B cell (primary cell): ENCODE measurements at regions not wholly inside any gene's neighbourhood (a gene's known extent, or its start where the extent isn't known, plus 50 kb on each side); places are given as distances from the start of the nearest gene placed in this dataset.

Experiments
- ATAC-seq: fragments of 200-7000 bp; cut with Tn5 transposase; one replicate; pipeline ENCODE4 v1.10.0; 2021; ENCODE audit warnings: low read depth, mild to moderate bottlenecking, moderate number of reproducible peaks, moderate library complexity
- CTCF ChIA-PET: fragments of 350-600 bp; sonication (Branson Sonifier 250); formaldehyde crosslinking; loops from one replicate; lab custom pipeline; 2021; ENCODE audit warnings: antibody characterized with exemption, inconsistent platforms; lab: Charles Lee
- POLR2A ChIA-PET: fragments of 350-600 bp; sonication (Branson Sonifier 250); formaldehyde crosslinking; loops from one replicate; lab custom pipeline; 2021; ENCODE audit warnings: antibody characterized with exemption; lab: Charles Lee
- DNase-seq: peaks from one replicate; pipeline ENCODE4 v3.0.0; 2013
- H2AFZ ChIP-seq: 2 replicates; pipeline ENCODE4 v1.6.1; 2012; ENCODE audit warnings: mild to moderate bottlenecking, low read depth, low read length; ENCODE audit not compliant: insufficient read depth, poor library complexity, severe bottlenecking
- H3K27ac ChIP-seq, 2 donors: 1 replicate in 1 of 2; 2 replicates in 1 of 2; pipeline ENCODE4 v1.5.1; 2012 to 2013; ENCODE audit warnings: low read length in 2 of 2, mild to moderate bottlenecking in 2 of 2, moderate library complexity in 1 of 2
- H3K27me3 ChIP-seq, 4 experiments: fragments of 200-600 bp in 1 of 4; sonication (generic) in 1 of 4; replicated peaks in 1 of 4; 1 replicate in 2 of 4; 2 replicates in 2 of 4; pipeline versions ENCODE4 v1.6.1 to v1.7.0; 2013 to 2016; ENCODE audit warnings: low read length in 3 of 4, mild to moderate bottlenecking in 2 of 4, mixed read lengths in 1 of 4, moderate library complexity in 1 of 4; ENCODE audit not compliant: insufficient read depth in 4 of 4, control insufficient read depth in 3 of 4; ENCODE audit errors: control extremely low read depth in 1 of 4
- H3K36me3 ChIP-seq, 2 experiments: replicated peaks in 1 of 2; 1 replicate in 1 of 2; 2 replicates in 1 of 2; pipeline versions ENCODE4 v1.6.1 to v1.7.1; 2013; ENCODE audit warnings: low read length in 1 of 2; ENCODE audit not compliant: insufficient read depth in 2 of 2, control insufficient read depth in 1 of 2; ENCODE audit errors: control extremely low read depth in 1 of 2, extremely low read depth in 1 of 2
- H3K4me1 ChIP-seq, 2 donors: fragments of 200-600 bp in 1 of 2; sonication (generic) in 1 of 2; 1 replicate in 1 of 2; 2 replicates in 1 of 2; pipeline versions ENCODE4 v1.5.1 to v1.6.1; 2013 to 2017; ENCODE audit warnings: low read length in 2 of 2; ENCODE audit not compliant: control insufficient read depth in 2 of 2, insufficient read depth in 2 of 2
- H3K4me2 ChIP-seq: replicated peaks from 2 replicates; pipeline ENCODE3; 2012; ENCODE audit warnings: mild to moderate bottlenecking, low read depth, low read length; ENCODE audit not compliant: poor library complexity, severe bottlenecking
- H3K4me3 ChIP-seq, 5 experiments: fragments of 200-600 bp in 1 of 5; sonication (generic) in 1 of 5; 1 replicate in 3 of 5; 2 replicates in 2 of 5; pipeline versions ENCODE4 v1.5.1 to v1.7.0; 2011 to 2016; ENCODE audit warnings: low read length in 4 of 5, mild to moderate bottlenecking in 4 of 5, low read depth in 2 of 5, control low read depth in 1 of 5, moderate library complexity in 1 of 5; ENCODE audit not compliant: insufficient read depth in 1 of 5; ENCODE audit errors: control extremely low read depth in 1 of 5, extremely low read depth in 1 of 5
- H3K79me2 ChIP-seq: fragments of 200-600 bp; sonication (generic); one replicate; pipeline ENCODE4 v1.6.0; 2016; ENCODE audit warnings: low read length; ENCODE audit not compliant: control insufficient read depth, insufficient read depth
- H3K9ac ChIP-seq: fragments of 200-600 bp; sonication (generic); 2 replicates; pipeline ENCODE4 v1.6.1; 2017; ENCODE audit warnings: mild to moderate bottlenecking, low read length, moderate library complexity
- H3K9me3 ChIP-seq, 3 donors: one replicate each; pipeline versions ENCODE4 v1.6.1 to v1.7.1; 2013; ENCODE audit warnings: low read length in 2 of 3; ENCODE audit not compliant: control insufficient read depth in 2 of 3, insufficient read depth in 1 of 3; ENCODE audit errors: control extremely low read depth in 1 of 3
- H4K20me1 ChIP-seq: 2 replicates; pipeline ENCODE4 v1.6.0; 2012; ENCODE audit warnings: mild to moderate bottlenecking, low read length; ENCODE audit not compliant: insufficient read depth, control insufficient read depth, poor library complexity, severe bottlenecking
- H3K27ac Mint-ChIP-seq: one replicate; pipeline ENCODE4 v1.8.0; 2021; ENCODE audit warnings: mixed read lengths
- H3K27me3 Mint-ChIP-seq: one replicate; pipeline ENCODE4 v1.8.0; 2021; ENCODE audit warnings: mixed read lengths
- H3K4me1 Mint-ChIP-seq: one replicate; pipeline ENCODE4 v1.8.0; 2021; ENCODE audit warnings: mixed read lengths
- H3K4me3 Mint-ChIP-seq: one replicate; pipeline ENCODE4 v1.8.0; 2021; ENCODE audit warnings: mixed read lengths
- H3K9me3 Mint-ChIP-seq: one replicate; pipeline ENCODE4 v1.8.0; 2022; ENCODE audit warnings: mixed read lengths; ENCODE audit not compliant: insufficient read depth
- EZH2 ChIP-seq: IDR thresholded peaks from 2 replicates; pipeline ENCODE4 v1.6.1; 2012; ENCODE audit warnings: borderline replicate concordance, low read depth, mild to moderate bottlenecking, moderate library complexity, low read length; ENCODE audit not compliant: insufficient read depth, poor library complexity, severe bottlenecking
- WGBS: methylation state at CpG from one replicate; pipeline ENCODE4 v1.1.5; 2013; ENCODE audit warnings: missing lambda C conversion rate; ENCODE audit not compliant: insufficient coverage; 5-methylcytosine and 5-hydroxymethylcytosine counted together
- intact Hi-C: fragments of 100-400 bp; cut with micrococcal nuclease; formaldehyde crosslinking; loops from one replicate; pipeline ENCODE4 v1.10.0; 2022
- TF ChIP-seq, protein P1 (sequence below): fragments of 200-600 bp; IDR thresholded peaks from one replicate; pipeline ENCODE4 v1.8.0; 2022; ENCODE audit warnings: antibody characterized with exemption, mild to moderate bottlenecking

DNA sequence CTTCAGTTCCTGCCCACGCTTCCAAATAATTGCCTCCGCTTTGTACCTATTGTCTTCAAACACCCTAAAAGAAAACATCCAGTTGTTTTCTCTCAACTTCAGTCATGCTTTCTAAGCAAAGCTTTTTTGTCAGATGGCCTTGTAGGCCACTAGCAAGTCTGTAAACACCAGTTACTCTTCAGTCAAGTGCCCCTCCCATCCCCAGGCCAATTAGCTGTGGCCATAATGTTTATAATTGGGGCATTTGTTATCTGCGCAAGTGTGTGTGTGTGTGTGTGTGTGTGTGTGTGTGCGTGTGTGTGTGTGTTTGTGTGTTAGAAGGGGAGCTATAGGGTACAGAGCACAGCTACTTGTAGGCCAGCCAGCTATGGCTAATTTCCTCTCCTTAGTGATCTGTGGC is 272.4 kb upstream of the MARCKS start:
- DNase-seq: no peak
- H2AFZ ChIP-seq: no peak overlapping the region
- H3K27me3 ChIP-seq: no peaks in the 10 kb centered on the region
- WGBS: 67% methylated on average over 3 of the region's 4 CpGs
- no peak for ATAC-seq
- H3K9ac ChIP-seq: no peak overlapping the region
- H3K36me3 ChIP-seq: no peaks in the 10 kb centered on the region
- no peaks in the 10 kb centered on the region for H3K27me3 Mint-ChIP-seq
- CTCF ChIA-PET: no interaction called here
- H3K4me3 Mint-ChIP-seq: no peak overlapping the region
- H4K20me1 ChIP-seq: no peaks in the 10 kb centered on the region
- no peaks in the 10 kb centered on the region for H3K4me1 ChIP-seq
- no peaks in the 10 kb centered on the region for H3K79me2 ChIP-seq
- no peaks in the 10 kb centered on the region for H3K9me3 ChIP-seq
- H3K9me3 Mint-ChIP-seq: no peaks in the 10 kb centered on the region
- H3K4me1 Mint-ChIP-seq: no peaks in the 10 kb centered on the region
- no peak overlapping the region for H3K27ac Mint-ChIP-seq
- intact Hi-C loops: no loop called here
- TF ChIP-seq, protein P1, sequence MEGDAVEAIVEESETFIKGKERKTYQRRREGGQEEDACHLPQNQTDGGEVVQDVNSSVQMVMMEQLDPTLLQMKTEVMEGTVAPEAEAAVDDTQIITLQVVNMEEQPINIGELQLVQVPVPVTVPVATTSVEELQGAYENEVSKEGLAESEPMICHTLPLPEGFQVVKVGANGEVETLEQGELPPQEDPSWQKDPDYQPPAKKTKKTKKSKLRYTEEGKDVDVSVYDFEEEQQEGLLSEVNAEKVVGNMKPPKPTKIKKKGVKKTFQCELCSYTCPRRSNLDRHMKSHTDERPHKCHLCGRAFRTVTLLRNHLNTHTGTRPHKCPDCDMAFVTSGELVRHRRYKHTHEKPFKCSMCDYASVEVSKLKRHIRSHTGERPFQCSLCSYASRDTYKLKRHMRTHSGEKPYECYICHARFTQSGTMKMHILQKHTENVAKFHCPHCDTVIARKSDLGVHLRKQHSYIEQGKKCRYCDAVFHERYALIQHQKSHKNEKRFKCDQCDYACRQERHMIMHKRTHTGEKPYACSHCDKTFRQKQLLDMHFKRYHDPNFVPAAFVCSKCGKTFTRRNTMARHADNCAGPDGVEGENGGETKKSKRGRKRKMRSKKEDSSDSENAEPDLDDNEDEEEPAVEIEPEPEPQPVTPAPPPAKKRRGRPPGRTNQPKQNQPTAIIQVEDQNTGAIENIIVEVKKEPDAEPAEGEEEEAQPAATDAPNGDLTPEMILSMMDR: no peak
- POLR2A ChIA-PET: no interaction called here
- H3K4me3 ChIP-seq: no peak overlapping the region
- H3K4me2 ChIP-seq: no peak overlapping the region
- no peak overlapping the region for H3K27ac ChIP-seq

DNA sequence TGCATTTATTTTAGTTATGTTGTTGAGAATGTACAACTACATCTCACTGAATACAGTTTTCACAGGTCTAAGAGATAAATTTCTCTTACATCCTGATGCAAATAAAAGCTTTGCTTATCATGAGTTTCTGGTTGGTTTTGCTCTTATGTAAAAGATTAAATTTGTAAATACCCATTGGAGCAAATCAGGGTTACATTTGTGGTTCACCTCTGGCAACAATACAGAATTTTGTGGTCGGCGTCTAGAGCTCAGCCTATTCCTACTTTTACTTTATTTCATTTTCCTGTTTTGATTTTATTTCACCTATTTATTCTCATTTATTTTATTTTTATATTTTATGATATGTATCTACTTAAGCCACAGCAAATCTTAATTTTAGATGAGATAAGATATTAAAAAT is 271.9 kb upstream of the MARCKS start:
- Histone ChIP-seq H3K36me3 (no peaks in the 10 kb centered on the region), H3K9ac (no peak overlapping the region), H3K27ac (no peak overlapping the region), H3K4me2 (no peak overlapping the region), H3K4me1 (no peaks in the 10 kb centered on the region), H3K9me3 (no peaks in the 10 kb centered on the region), H3K27me3 (no peaks in the 10 kb centered on the region), H4K20me1 (no peaks in the 10 kb centered on the region), H2AFZ (no peak overlapping the region), H3K4me3 (no peak overlapping the region), H3K79me2 (no peaks in the 10 kb centered on the region)
- Mint-ChIP-seq H3K9me3 (no peaks in the 10 kb centered on the region), H3K27me3 (no peaks in the 10 kb centered on the region), H3K27ac (no peak overlapping the region), H3K4me3 (no peak overlapping the region), H3K4me1 (no peaks in the 10 kb centered on the region)
- POLR2A ChIA-PET: no interaction called here
- intact Hi-C loops: no loop called here
- no peak for DNase-seq
- TF ChIP-seq EZH2: no peak
- TF ChIP-seq, protein P1: no peak
- ATAC-seq: no peak
- no CpG with 5 or more reads among the region's 2 CpGs for WGBS
- CTCF ChIA-PET: no interaction called here
